ENCODE measurements at regions not wholly inside any gene's neighbourhood (a gene's known extent, or its start where the extent isn't known, plus 50 kb on each side); places are given as distances from the start of the nearest gene placed in this dataset.

GRCh38 chr13:90015565-90016507 lies 1331.7 kb upstream of the MIR17HG start:
- POLR2A ChIA-PET (ENCODE audit: unreplicated experiment): no interaction called here
- no TSS peak for BruUV-seq (replicated peaks)

GRCh38 chr13:90016688-90017087 lies 1330.8 kb upstream of the MIR17HG start:
- no peaks in the 10 kb centered on the region for H3F3A ChIP-seq (ENCODE audit: insufficient read depth, low read depth)
- H3K4me1 ChIP-seq (replicated peaks; ENCODE audit: insufficient read depth): no peaks in the 10 kb centered on the region
- H3K27me3 ChIP-seq (ENCODE audit: insufficient read depth, low read depth): no peaks in the 10 kb centered on the region
- DNase-seq: no peak
- H3K4me3 ChIP-seq: no peak overlapping the region
- H3K27ac ChIP-seq: no peak overlapping the region
- POLR2A ChIA-PET (ENCODE audit: unreplicated experiment): no interaction called here
- BruUV-seq (replicated peaks): no TSS peak
- H3K9me3 ChIP-seq (ENCODE audit: insufficient read depth, low read depth): no peaks in the 10 kb centered on the region
- 0 out of 2 replicates have a peak, but pooled peaks cover 3% of the 10 kb centered on the region for H3K9me2 ChIP-seq (ENCODE audit: insufficient read depth)
- H3K36me3 ChIP-seq (ENCODE audit: low read depth): no peaks in the 10 kb centered on the region
- TF ChIP-seq EZH2 (IDR thresholded peaks at IDR 0.05; ENCODE audit: low read depth): no peak
- no peaks in the 10 kb centered on the region for H3K79me2 ChIP-seq (ENCODE audit: low read depth)
- no peak overlapping the region for H2AFZ ChIP-seq
- H3K4me2 ChIP-seq: no peak overlapping the region
- intact Hi-C loops (cut with micrococcal nuclease; ENCODE audit: unreplicated experiment): no loop called here
- H4K20me1 ChIP-seq (ENCODE audit: insufficient read depth): no peaks in the 10 kb centered on the region
- CTCF ChIA-PET: no interaction called here

More at GRCh38 chr13:90015565-90016507, 1331.7 kb upstream of the MIR17HG start:
- Histone ChIP-seq H3K4me2 (no peak overlapping the region), H3K36me3 (ENCODE audit: low read depth) (no peaks in the 10 kb centered on the region), H4K20me1 (ENCODE audit: insufficient read depth) (no peaks in the 10 kb centered on the region), H3K9me2 (ENCODE audit: insufficient read depth) (0 out of 2 replicates have a peak, but pooled peaks cover 3% of the 10 kb centered on the region), H3K4me1 (replicated peaks; ENCODE audit: insufficient read depth) (no peaks in the 10 kb centered on the region), H3K4me3 (no peak overlapping the region), H3K27me3 (ENCODE audit: insufficient read depth, low read depth) (no peaks in the 10 kb centered on the region), H2AFZ (no peak overlapping the region), H3K79me2 (ENCODE audit: low read depth) (no peaks in the 10 kb centered on the region), H3F3A (ENCODE audit: insufficient read depth, low read depth) (no peaks in the 10 kb centered on the region), H3K9me3 (ENCODE audit: insufficient read depth, low read depth) (no peaks in the 10 kb centered on the region), H3K27ac (no peak overlapping the region)
- intact Hi-C loops (cut with micrococcal nuclease; ENCODE audit: unreplicated experiment): no loop called here
- no peak for TF ChIP-seq CTCF (conservative IDR thresholded peaks at IDR 0.05)
- DNase-seq: no peak
- CTCF ChIA-PET: no interaction called here

GRCh38 chr13:90020536-90021070 lies 1326.9 kb upstream of the MIR17HG start:
- no peak overlapping the region for H3K27ac ChIP-seq
- ChIA-PET CTCF (interaction anchor here (0.6 kb wide), 1 partner anchor 11 kb away, joined by 3 read pairs; no protein-coding TSS in a partner anchor), POLR2A (ENCODE audit: unreplicated experiment) (no interaction called here)
- H3K4me1 ChIP-seq (replicated peaks; ENCODE audit: insufficient read depth): no peaks in the 10 kb centered on the region
- no peak overlapping the region for H2AFZ ChIP-seq
- no TSS peak for BruUV-seq (replicated peaks)
- intact Hi-C loops (cut with micrococcal nuclease; ENCODE audit: unreplicated experiment): no loop called here
- H3F3A ChIP-seq (ENCODE audit: insufficient read depth, low read depth): no peaks in the 10 kb centered on the region
- 0 out of 2 replicates have a peak, but pooled peaks cover 3% of the 10 kb centered on the region for H3K9me2 ChIP-seq (ENCODE audit: insufficient read depth)
- no peak overlapping the region for H3K4me2 ChIP-seq
- H3K4me3 ChIP-seq: no peak overlapping the region
- H3K36me3 ChIP-seq (ENCODE audit: low read depth): no peaks in the 10 kb centered on the region
- no peak for DNase-seq
- H3K27me3 ChIP-seq (ENCODE audit: insufficient read depth, low read depth): no peaks in the 10 kb centered on the region
- no peak for TF ChIP-seq CTCF (conservative IDR thresholded peaks at IDR 0.05)
- no peak for TF ChIP-seq EZH2 (IDR thresholded peaks at IDR 0.05; ENCODE audit: low read depth)
- no peaks in the 10 kb centered on the region for H3K79me2 ChIP-seq (ENCODE audit: low read depth)
- no peaks in the 10 kb centered on the region for H3K9me3 ChIP-seq (ENCODE audit: insufficient read depth, low read depth)
- no peaks in the 10 kb centered on the region for H4K20me1 ChIP-seq (ENCODE audit: insufficient read depth)
